Aorta (tissue), 5 donors: ENCODE measurements at regions not wholly inside any gene's neighbourhood (a gene's known extent, or its start where the extent isn't known, plus 50 kb on each side); places are given as distances from the start of the nearest gene placed in this dataset.

Experiments used
- ATAC-seq: fragments of 200-7000 bp; cut with Tn5 transposase; one replicate; pipeline ENCODE4 v1.9.1; 2022; ENCODE audit warnings: moderate library complexity; ENCODE audit not compliant: low FRiP score
- DNase-seq, 2 donors: peaks; one replicate each; pipeline ENCODE4 v3.0.0-alpha.2; 2020
- H3K27ac ChIP-seq, 2 donors: one replicate each; pipeline ENCODE4 v1.5.1; 2013; ENCODE audit warnings: low read length in 2 of 2, mild to moderate bottlenecking in 2 of 2, moderate library complexity in 2 of 2, control low read depth in 1 of 2, inconsistent platforms in 1 of 2, low read depth in 1 of 2
- H3K27me3 ChIP-seq, 2 donors: one replicate each; pipeline ENCODE4 v1.6.1; 2013; ENCODE audit warnings: control low read depth in 1 of 2, low read length in 1 of 2, mild to moderate bottlenecking in 1 of 2, moderate library complexity in 1 of 2; ENCODE audit not compliant: insufficient read depth in 2 of 2, control insufficient read depth in 1 of 2
- H3K36me3 ChIP-seq, 2 donors: one replicate each; pipeline ENCODE4 v1.6.1; 2013; ENCODE audit warnings: control low read depth in 1 of 2, low read length in 1 of 2, mild to moderate bottlenecking in 1 of 2; ENCODE audit not compliant: insufficient read depth in 2 of 2, control insufficient read depth in 1 of 2
- H3K4me1 ChIP-seq, 2 donors: one replicate each; pipeline ENCODE4 v1.6.1; 2013; ENCODE audit warnings: low read length in 2 of 2, control low read depth in 1 of 2, mild to moderate bottlenecking in 1 of 2, moderate library complexity in 1 of 2; ENCODE audit not compliant: insufficient read depth in 2 of 2, control insufficient read depth in 1 of 2
- H3K4me3 ChIP-seq, 2 donors: one replicate each; pipeline ENCODE4 v1.5.1; 2013; ENCODE audit warnings: low read length in 2 of 2, control low read depth in 1 of 2, mild to moderate bottlenecking in 1 of 2
- H3K9me3 ChIP-seq: one replicate; pipeline ENCODE4 v1.6.1; 2013; ENCODE audit warnings: mild to moderate bottlenecking, low read length; ENCODE audit not compliant: control insufficient read depth
- WGBS, 2 donors: extraction: QIAGEN DNeasy Blood & Tissue Kit; methylation state at CpG; one replicate each; pipeline ENCODE4 v1.1.7; 2013; 5-methylcytosine and 5-hydroxymethylcytosine counted together
- intact Hi-C, 2 donors: fragments of 100-400 bp; cut with DNase I; formaldehyde crosslinking; loops; one replicate each; pipeline versions ENCODE4 v1.14.2 to v1.15.0; 2022
- donor health status: healthy with polysubstance abuse.
- donor health status: Bipolar disorder and iron deficiency.
- donor health status: DM: no; HTN: no; CAD: no.
- donor health status: DM: no; HTN: no; CAD: no.
- donor health status: DM: yes; HTN: yes; CAD: no.

DNA sequence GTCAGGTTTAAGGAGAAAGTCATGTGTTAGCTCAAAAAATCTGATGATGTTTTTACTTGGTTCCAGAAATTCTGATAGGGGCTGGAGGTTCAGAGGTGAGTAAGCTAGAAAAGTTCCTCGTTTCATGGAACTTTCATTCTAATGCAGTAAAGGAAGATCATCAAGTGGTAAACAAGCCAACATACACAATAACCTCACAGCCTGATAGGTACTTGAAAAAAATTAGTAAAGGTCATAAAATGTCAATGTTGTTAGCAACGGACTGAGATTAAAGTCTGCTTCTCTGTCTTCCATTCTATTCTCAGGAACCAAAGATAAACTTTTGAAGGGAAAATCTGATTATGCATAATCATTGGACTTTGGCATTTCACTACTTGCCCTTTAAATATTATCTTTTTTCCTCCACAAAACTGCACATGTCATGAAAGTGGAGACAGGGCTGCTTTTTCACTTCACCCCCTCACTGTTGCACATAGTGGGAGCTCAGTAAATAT, 165.4 kb upstream of the MAF start:
- Histone ChIP-seq H3K4me1 (peaks cover 0 to 8% of the 10 kb centered on the region in 2 donors), H3K27ac (no peak overlapping the region), H3K36me3 (no peaks in the 10 kb centered on the region), H3K27me3 (no peaks in the 10 kb centered on the region), H3K4me3 (no peak overlapping the region), H3K9me3 (no peaks in the 10 kb centered on the region)
- DNase-seq = no peak
- 91 to 94% methylated on average over 2 of the region's 2 CpGs for WGBS, 2 donors
- intact Hi-C loops = loop anchor here (5.0 kb wide), 2 partner anchors 39 to 49 kb away; no protein-coding TSS in a partner anchor
- no peak for ATAC-seq

GRCh38 chr16:79765431-79765830, 164.9 kb upstream of the MAF start:
- H3K27ac ChIP-seq = no peak overlapping the region

GRCh38 chr16:79764415-79765110, 164.0 kb upstream of the MAF start:
- no peak for DNase-seq
- intact Hi-C loops = loop anchor here (5.0 kb wide), 2 partner anchors 37 to 47 kb away; no protein-coding TSS in a partner anchor
- Histone ChIP-seq H3K27ac (no peak overlapping the region), H3K36me3 (no peaks in the 10 kb centered on the region), H3K4me1 (peaks cover 0 to 8% of the 10 kb centered on the region in 2 donors), H3K9me3 (no peaks in the 10 kb centered on the region), H3K27me3 (no peaks in the 10 kb centered on the region), H3K4me3 (no peak overlapping the region)
- 66 to 71% methylated on average over 8 of the region's 8 CpGs for WGBS, 2 donors
- ATAC-seq = no peak

More at GRCh38 chr16:79765431-79765830, 164.9 kb upstream of the MAF start:
- H3K9me3 ChIP-seq = no peaks in the 10 kb centered on the region
- no peaks in the 10 kb centered on the region for H3K27me3 ChIP-seq
- ATAC-seq (no peak), DNase-seq (no peak)
- no peaks in the 10 kb centered on the region for H3K36me3 ChIP-seq
- H3K4me3 ChIP-seq = no peak overlapping the region
- 50 to 64% methylated on average over 1 of the region's 1 CpG for WGBS, 2 donors
- intact Hi-C loops = loop anchor here (5.0 kb wide), 2 partner anchors 38 to 48 kb away; no protein-coding TSS in a partner anchor
- H3K4me1 ChIP-seq = peaks cover 0 to 8% of the 10 kb centered on the region in 2 donors

DNA sequence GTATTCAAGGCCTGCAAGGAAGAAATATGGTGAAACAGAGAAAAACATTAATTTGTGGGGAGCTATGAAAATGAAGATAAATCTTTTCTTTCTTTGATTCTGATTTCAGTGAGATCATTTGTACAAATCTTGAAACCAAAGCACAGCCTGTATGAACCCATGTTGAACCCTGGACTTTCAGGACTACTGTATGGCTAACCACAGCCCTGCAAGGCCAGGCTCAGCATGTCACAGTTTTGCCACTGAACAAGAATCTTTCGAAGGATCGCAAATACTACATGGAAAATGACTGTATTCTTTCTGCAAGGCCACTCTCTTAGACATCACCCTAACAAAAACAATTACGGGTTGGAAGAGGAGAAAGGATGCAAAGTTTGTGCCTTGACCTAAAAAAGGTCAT, 161.7 kb upstream of the MAF start:
- Histone ChIP-seq H3K4me1 (no peaks in the 10 kb centered on the region), H3K9me3 (no peaks in the 10 kb centered on the region), H3K27ac (no peak overlapping the region), H3K27me3 (no peaks in the 10 kb centered on the region), H3K4me3 (no peak overlapping the region), H3K36me3 (no peaks in the 10 kb centered on the region)
- intact Hi-C loops = no loop called here
- ATAC-seq (no peak), DNase-seq (no peak)
- 95 to 97% methylated on average over 3 of the region's 3 CpGs for WGBS, 2 donors

- Histone ChIP-seq H3K4me3 (no peak overlapping the region), H3K27ac (no peak overlapping the region), H3K9me3 (no peaks in the 10 kb centered on the region), H3K27me3 (no peaks in the 10 kb centered on the region), H3K36me3 (no peaks in the 10 kb centered on the region), H3K4me1 (no peaks in the 10 kb centered on the region)
- ATAC-seq (no peak), DNase-seq (no peak)
- intact Hi-C loops = no loop called here
- 55 to 63% methylated on average over 15 of the region's 15 CpGs for WGBS, 2 donors
Measured at GRCh38 chr16:79758615-79759346, 158.2 kb upstream of the MAF start.

DNA sequence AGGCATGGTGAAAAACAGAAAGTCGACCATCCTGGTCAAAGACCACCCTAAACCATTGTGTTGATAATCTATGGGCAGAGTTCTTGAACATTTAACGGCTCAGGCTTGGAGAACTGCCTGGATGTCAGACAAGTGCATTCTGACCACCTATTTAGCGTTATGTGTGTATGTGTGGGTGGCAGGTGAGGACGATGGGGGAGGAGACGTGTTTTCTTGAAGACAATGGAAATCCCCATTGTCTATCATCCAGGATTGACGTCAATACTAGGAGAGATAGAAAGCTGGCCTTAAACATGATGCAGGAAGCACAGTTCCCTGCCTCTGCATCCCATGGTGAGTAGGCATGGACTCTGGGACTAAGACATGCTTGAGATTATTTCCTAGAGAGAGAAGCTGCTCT, 157.4 kb upstream of the MAF start:
- no peaks in the 10 kb centered on the region for H3K4me1 ChIP-seq

GRCh38 chr16:79757163-79757562, 156.6 kb upstream of the MAF start:
- no peaks in the 10 kb centered on the region for H3K4me1 ChIP-seq
- H3K27ac ChIP-seq = no peak overlapping the region
- no peak for ATAC-seq
- H3K4me3 ChIP-seq = no peak overlapping the region
- no peaks in the 10 kb centered on the region for H3K9me3 ChIP-seq
- no peaks in the 10 kb centered on the region for H3K36me3 ChIP-seq
- 85 to 92% methylated on average over 5 of the region's 5 CpGs for WGBS, 2 donors
- no peak for DNase-seq
- intact Hi-C loops = no loop called here
- H3K27me3 ChIP-seq = no peaks in the 10 kb centered on the region

More for the DNA sequence above, 157.4 kb upstream of the MAF start:
- Histone ChIP-seq H3K27me3 (no peaks in the 10 kb centered on the region), H3K4me3 (no peak overlapping the region), H3K27ac (no peak overlapping the region), H3K9me3 (no peaks in the 10 kb centered on the region), H3K36me3 (no peaks in the 10 kb centered on the region)
- intact Hi-C loops = no loop called here
- 90 to 98% methylated on average over 6 of the region's 6 CpGs for WGBS, 2 donors
- DNase-seq (no peak), ATAC-seq (no peak)

DNA sequence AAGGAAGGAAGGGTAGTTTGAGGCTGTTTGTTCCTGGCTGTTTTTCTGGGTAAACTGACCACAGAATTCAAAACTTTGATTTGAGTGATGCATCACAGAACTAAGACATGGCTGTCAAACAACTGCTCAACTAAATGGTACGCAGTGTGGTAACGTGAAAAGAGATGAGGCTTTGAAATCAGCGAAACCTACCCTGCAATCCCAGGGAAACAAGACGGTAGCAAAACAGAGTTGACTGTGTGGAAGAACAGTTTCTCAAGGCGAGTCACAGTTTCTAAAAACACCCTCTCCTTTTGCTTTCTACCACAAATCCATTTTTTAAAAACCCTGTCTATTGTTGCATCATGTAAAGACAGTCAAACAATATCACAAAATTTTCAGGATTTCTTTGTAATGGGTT, 156.0 kb upstream of the MAF start:
- no peak overlapping the region for H3K4me3 ChIP-seq
- DNase-seq (no peak), ATAC-seq (no peak)
- no peaks in the 10 kb centered on the region for H3K36me3 ChIP-seq
- H3K4me1 ChIP-seq = no peaks in the 10 kb centered on the region
- H3K27ac ChIP-seq = no peak overlapping the region
- 92 to 95% methylated on average over 5 of the region's 5 CpGs for WGBS, 2 donors
- H3K27me3 ChIP-seq = no peaks in the 10 kb centered on the region
- intact Hi-C loops = no loop called here
- no peaks in the 10 kb centered on the region for H3K9me3 ChIP-seq

- no peak overlapping the region for H3K4me3 ChIP-seq
- no peak overlapping the region for H3K27ac ChIP-seq
- intact Hi-C loops = loop anchor here in 1 of 2 donors (5.0 kb wide), 1 partner anchor 42 kb away; no protein-coding TSS in a partner anchor
- no peaks in the 10 kb centered on the region for H3K27me3 ChIP-seq
- H3K4me1 ChIP-seq = no peaks in the 10 kb centered on the region
- H3K36me3 ChIP-seq = no peaks in the 10 kb centered on the region
- ATAC-seq (no peak), DNase-seq (no peak)
- H3K9me3 ChIP-seq = no peaks in the 10 kb centered on the region
Measured at GRCh38 chr16:79754501-79754900, 154.0 kb upstream of the MAF start.
